ENCODE measurements at regions not wholly inside any gene's neighbourhood (a gene's known extent, or its start where the extent isn't known, plus 50 kb on each side); places are given as distances from the start of the nearest gene placed in this dataset.

- ATAC-seq (ENCODE audit: low FRiP score in 2 of 2), result no peak
- WGBS, 2 donors, result 77 to 82% methylated on average over 3 of the region's 3 CpGs
- H3K4me1 ChIP-seq, result no peaks in the 10 kb centered on the region
- DNase-seq, result no peak
- no peak for TF ChIP-seq POLR2AphosphoS5 (IDR thresholded peaks at IDR 0.05)
- no peak for TF ChIP-seq CTCF (IDR thresholded peaks at IDR 0.05)
- no peak for TF ChIP-seq POLR2A (IDR thresholded peaks at IDR 0.05)
- H3K9me3 ChIP-seq, result no peaks in the 10 kb centered on the region
- H3K36me3 ChIP-seq, result no peaks in the 10 kb centered on the region
- no peaks in the 10 kb centered on the region for H3K27me3 ChIP-seq
- H3K4me3 ChIP-seq, result no peak overlapping the region
- no peak overlapping the region for H3K27ac ChIP-seq
Measured at GRCh38 chr1:228875741-228876140, 140.5 kb downstream of the RHOU start.

DNA sequence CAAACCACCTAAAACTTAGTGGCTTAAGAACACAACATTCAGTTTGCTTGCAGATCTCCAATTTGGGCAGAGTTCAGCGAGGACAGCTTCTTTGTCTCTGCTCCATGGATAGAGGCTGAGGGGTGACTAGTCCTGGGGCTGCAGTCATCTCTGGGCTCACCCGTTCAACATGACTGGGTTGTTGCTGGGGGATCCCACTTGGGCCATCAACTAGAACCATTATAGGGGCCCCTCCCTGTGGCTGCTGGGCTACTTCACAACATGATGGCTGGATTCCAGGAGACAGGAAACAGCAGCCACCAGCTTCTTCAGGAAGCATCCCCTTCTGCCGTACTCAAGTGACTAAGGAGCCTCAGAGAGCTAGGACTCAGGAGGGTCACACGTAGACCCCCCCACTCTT, 140.9 kb downstream of the RHOU start:
- H3K4me3 ChIP-seq, result no peak overlapping the region
- DNase-seq, result no peak
- H3K9me3 ChIP-seq, result no peaks in the 10 kb centered on the region
- H3K27ac ChIP-seq, result no peak overlapping the region
- H3K27me3 ChIP-seq, result no peaks in the 10 kb centered on the region
- 44 to 62% methylated on average over 2 to 4 of the region's 4 CpGs for WGBS, 2 donors
- no peaks in the 10 kb centered on the region for H3K4me1 ChIP-seq
- TF ChIP-seq EP300 (IDR thresholded peaks at IDR 0.05), result no peak
- no peak for TF ChIP-seq CTCF (IDR thresholded peaks at IDR 0.05)
- no peak for TF ChIP-seq POLR2A (IDR thresholded peaks at IDR 0.05)
- ATAC-seq (ENCODE audit: low FRiP score in 2 of 2), result peak in 1 of 2 donors; percentile 40
- no peaks in the 10 kb centered on the region for H3K36me3 ChIP-seq

DNA sequence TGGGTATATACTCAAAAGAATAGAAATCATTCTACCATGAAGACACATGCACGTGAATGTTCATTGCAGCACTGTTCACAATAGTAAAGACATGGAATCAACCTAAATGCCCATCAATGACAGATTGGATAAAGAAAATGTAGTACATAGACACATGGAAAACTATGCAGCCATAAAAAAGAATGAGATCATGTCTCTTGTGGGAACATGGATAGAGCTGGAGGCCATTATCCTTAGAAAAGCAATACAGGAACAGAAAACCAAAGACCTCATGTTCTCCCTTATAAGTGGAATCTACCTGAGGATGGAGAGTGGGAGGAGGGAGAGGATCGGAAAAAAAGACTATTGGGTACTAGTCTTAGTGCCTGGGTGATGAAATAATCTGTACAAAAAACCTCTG, 143.9 kb downstream of the RHOU start:
- Histone ChIP-seq H3K27ac (no peak overlapping the region), H3K4me3 (no peak overlapping the region), H3K27me3 (no peaks in the 10 kb centered on the region), H3K4me1 (no peaks in the 10 kb centered on the region), H3K36me3 (no peaks in the 10 kb centered on the region), H3K9me3 (no peaks in the 10 kb centered on the region)
- 92 to 93% methylated on average over 2 of the region's 2 CpGs for WGBS, 2 donors
- no peak for TF ChIP-seq POLR2A (IDR thresholded peaks at IDR 0.05)
- no peak for TF ChIP-seq CTCF (IDR thresholded peaks at IDR 0.05)
- no peak for TF ChIP-seq EP300 (IDR thresholded peaks at IDR 0.05)
- TF ChIP-seq POLR2AphosphoS5 (IDR thresholded peaks at IDR 0.05), result no peak
- DNase-seq (no peak), ATAC-seq (ENCODE audit: low FRiP score in 2 of 2) (no peak)

DNA sequence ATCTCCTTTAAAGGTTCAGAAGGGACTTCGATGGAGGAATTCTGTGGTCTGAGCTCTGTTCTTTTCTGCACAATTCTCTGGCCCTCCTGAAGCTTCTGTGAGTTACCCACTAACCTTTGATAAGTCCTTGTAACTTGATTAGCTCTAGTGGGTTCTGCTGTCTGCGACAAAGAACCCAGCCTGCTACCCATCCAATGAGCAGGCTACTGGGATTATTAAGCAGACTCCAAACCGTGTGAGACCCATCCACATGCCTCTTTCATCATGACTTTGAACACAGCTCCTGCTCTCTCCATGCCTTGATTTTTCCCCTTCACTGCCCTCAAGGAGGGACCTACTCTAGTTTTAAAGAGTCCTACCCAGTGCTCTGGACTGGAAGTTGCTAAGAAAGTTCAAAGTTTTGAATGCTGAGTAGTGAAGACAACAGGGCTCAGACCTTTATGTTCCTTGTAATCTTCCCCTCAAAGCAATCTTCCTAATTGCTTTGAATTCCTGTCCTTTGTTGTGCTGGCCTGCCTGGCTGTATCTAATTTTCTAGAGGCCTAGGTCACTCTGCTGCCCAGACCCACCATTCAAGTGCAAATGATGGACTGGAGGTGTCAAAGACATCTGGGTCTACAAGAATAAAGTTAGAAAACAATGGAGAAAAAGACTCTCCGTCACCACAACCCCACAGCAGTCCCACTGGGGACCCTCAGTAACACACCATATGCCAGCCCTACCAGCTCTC, 146.9 kb downstream of the RHOU start:
- Histone ChIP-seq H3K4me1 (no peaks in the 10 kb centered on the region), H3K27me3 (no peaks in the 10 kb centered on the region), H3K9me3 (no peaks in the 10 kb centered on the region), H3K27ac (no peak overlapping the region), H3K36me3 (no peaks in the 10 kb centered on the region), H3K4me3 (no peak overlapping the region)
- ATAC-seq (ENCODE audit: low FRiP score in 2 of 2), result no peak
- TF ChIP-seq POLR2AphosphoS5 (IDR thresholded peaks at IDR 0.05) (no peak), CTCF (IDR thresholded peaks at IDR 0.05) (no peak), POLR2A (IDR thresholded peaks at IDR 0.05) (no peak), EP300 (IDR thresholded peaks at IDR 0.05) (no peak)
- DNase-seq, result no peak
- WGBS, 2 donors, result 82 to 88% methylated on average over 4 of the region's 4 CpGs

DNA sequence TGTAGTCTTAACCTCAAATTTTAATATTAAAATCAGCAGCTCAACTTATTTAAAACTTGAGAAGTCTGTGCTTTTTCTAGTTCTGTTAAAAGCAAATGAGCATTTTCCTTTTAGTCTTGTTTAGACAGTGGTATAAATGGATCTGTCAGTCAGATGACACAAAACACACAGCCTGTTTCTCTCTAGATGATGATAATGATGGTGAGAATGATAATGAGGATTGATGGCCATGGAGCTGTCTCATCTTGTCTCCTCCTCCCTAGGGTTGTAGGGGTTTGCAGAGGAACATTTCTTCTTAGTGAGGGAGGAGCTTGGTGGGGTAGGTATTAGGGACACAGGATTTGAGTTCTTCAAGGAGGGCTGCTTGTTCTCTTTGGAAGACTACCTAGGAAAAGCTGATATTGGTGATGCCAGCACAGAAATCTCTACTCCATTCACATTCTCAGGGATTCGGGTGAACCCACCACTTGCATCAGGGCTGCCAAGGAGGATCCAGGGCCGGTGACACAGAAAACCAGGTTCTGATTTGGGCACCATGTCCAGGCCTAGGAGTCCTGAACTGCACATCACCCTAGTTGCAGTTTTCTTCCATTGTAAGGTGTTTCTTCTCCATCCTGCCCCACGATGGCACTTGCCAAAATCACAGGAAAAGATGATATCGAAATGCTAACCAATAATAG, 147.6 kb downstream of the RHOU start:
- no peak overlapping the region for H3K27ac ChIP-seq
- TF ChIP-seq POLR2AphosphoS5 (IDR thresholded peaks at IDR 0.05) (no peak), POLR2A (IDR thresholded peaks at IDR 0.05) (no peak), CTCF (IDR thresholded peaks at IDR 0.05) (no peak), EP300 (IDR thresholded peaks at IDR 0.05) (no peak)
- H3K36me3 ChIP-seq, result no peaks in the 10 kb centered on the region
- 89 to 92% methylated on average over 4 of the region's 4 CpGs for WGBS, 2 donors
- no peaks in the 10 kb centered on the region for H3K9me3 ChIP-seq
- H3K4me3 ChIP-seq, result no peak overlapping the region
- H3K4me1 ChIP-seq, result no peaks in the 10 kb centered on the region
- DNase-seq, result no peak
- no peak for ATAC-seq (ENCODE audit: low FRiP score in 2 of 2)
- H3K27me3 ChIP-seq, result no peaks in the 10 kb centered on the region

All from upper lobe of left lung (tissue), 6 donors.